H9 (cell line): ENCODE measurements at regions not wholly inside any gene's neighbourhood (a gene's known extent, or its start where the extent isn't known, plus 50 kb on each side); places are given as distances from the start of the nearest gene placed in this dataset.

Experiments
- DNase-seq: peaks from one replicate; pipeline ENCODE4 v3.0.0-alpha.2; 2017
- H2AFZ ChIP-seq: one replicate; pipeline ENCODE4 v1.6.1; 2013; ENCODE audit warnings: mild to moderate bottlenecking, low read length, control low read depth, moderate library complexity
- H2AK5ac ChIP-seq: 2 replicates; pipeline ENCODE4 v1.6.1; 2013; ENCODE audit warnings: low read length, control low read depth, mixed read lengths; ENCODE audit not compliant: insufficient read length
- H2BK120ac ChIP-seq: one replicate; pipeline ENCODE4 v1.6.1; 2013; ENCODE audit warnings: low read depth, mild to moderate bottlenecking, low read length, control low read depth, inconsistent platforms; ENCODE audit not compliant: poor library complexity, severe bottlenecking
- H2BK12ac ChIP-seq: 2 replicates; pipeline ENCODE4 v1.6.1; 2013; ENCODE audit warnings: low read length, control low read depth, mixed read lengths, low read depth; ENCODE audit not compliant: insufficient read length
- H2BK15ac ChIP-seq: 2 replicates; pipeline ENCODE4 v1.6.1; 2013; ENCODE audit warnings: low read depth, low read length, control low read depth
- H2BK20ac ChIP-seq: one replicate; pipeline ENCODE4 v1.6.1; 2013; ENCODE audit warnings: low read depth, mild to moderate bottlenecking, low read length, control low read depth, inconsistent platforms; ENCODE audit not compliant: poor library complexity, severe bottlenecking
- H2BK5ac ChIP-seq: 2 replicates; pipeline ENCODE4 v1.6.1; 2013; ENCODE audit warnings: low read length, control low read depth, mixed read lengths; ENCODE audit not compliant: insufficient read length
- H3K14ac ChIP-seq: 2 replicates; pipeline ENCODE4 v1.6.1; 2013; ENCODE audit warnings: low read length, control low read depth; ENCODE audit not compliant: insufficient read depth
- H3K18ac ChIP-seq: 2 replicates; pipeline ENCODE4 v1.6.1; 2013; ENCODE audit warnings: low read depth, mild to moderate bottlenecking, mixed read lengths, low read length, control low read depth; ENCODE audit not compliant: insufficient read length
- H3K23ac ChIP-seq: 2 replicates; pipeline ENCODE4 v1.6.1; 2013; ENCODE audit warnings: low read length, control low read depth, mixed read lengths, low read depth; ENCODE audit not compliant: insufficient read length
- H3K23me2 ChIP-seq: 2 replicates; pipeline ENCODE4 v1.6.1; 2013; ENCODE audit warnings: low read depth, mild to moderate bottlenecking, mixed read lengths, low read length, control low read depth; ENCODE audit not compliant: insufficient read length, poor library complexity, severe bottlenecking
- H3K27ac ChIP-seq: 2 replicates; pipeline ENCODE4 v1.5.1; 2013; ENCODE audit warnings: low read length, control low read depth, mixed read lengths, low read depth; ENCODE audit not compliant: insufficient read length
- H3K27me3 ChIP-seq: 2 replicates; pipeline ENCODE4 v1.6.1; 2013; ENCODE audit warnings: low read length, control low read depth, inconsistent platforms; ENCODE audit not compliant: insufficient read depth
- H3K4ac ChIP-seq: 2 replicates; pipeline ENCODE4 v1.6.1; 2013; ENCODE audit warnings: low read depth, mild to moderate bottlenecking, control low read depth, inconsistent platforms, low read length, moderate library complexity
- H3K4me1 ChIP-seq: 2 replicates; pipeline ENCODE4 v1.6.1; 2013; ENCODE audit warnings: low read length, control low read depth, inconsistent platforms; ENCODE audit not compliant: insufficient read depth
- H3K4me2 ChIP-seq: 2 replicates; pipeline ENCODE4 v1.6.1; 2013; ENCODE audit warnings: low read length, control low read depth, mixed read lengths; ENCODE audit not compliant: insufficient read length, insufficient read depth
- H3K56ac ChIP-seq: 2 replicates; pipeline ENCODE4 v1.6.1; 2013; ENCODE audit warnings: low read depth, mild to moderate bottlenecking, mixed read lengths, low read length, control low read depth; ENCODE audit not compliant: insufficient read length
- H3K79me1 ChIP-seq: 2 replicates; pipeline ENCODE4 v1.6.1; 2013; ENCODE audit warnings: low read depth, mild to moderate bottlenecking, moderate library complexity, low read length, control low read depth, inconsistent platforms; ENCODE audit not compliant: insufficient read depth, poor library complexity, severe bottlenecking
- H3K79me2 ChIP-seq: 2 replicates; pipeline ENCODE4 v1.6.1; 2013; ENCODE audit warnings: low read length, control low read depth, inconsistent platforms; ENCODE audit not compliant: insufficient read depth
- H3K9ac ChIP-seq: 2 replicates; pipeline ENCODE4 v1.6.1; 2013; ENCODE audit warnings: low read length, control low read depth, mixed read lengths; ENCODE audit not compliant: insufficient read length; ENCODE audit errors: extremely low read depth
- H3K9me3 ChIP-seq: one replicate; pipeline ENCODE4 v1.6.1; 2013; ENCODE audit warnings: low read depth, low read length, inconsistent platforms; ENCODE audit not compliant: control insufficient read depth
- H3T11ph ChIP-seq: one replicate; pipeline ENCODE4 v1.6.1; 2013; ENCODE audit warnings: mild to moderate bottlenecking, low read length, control low read depth, inconsistent platforms
- H4K20me1 ChIP-seq: one replicate; pipeline ENCODE4 v1.6.1; 2013; ENCODE audit not compliant: control insufficient read depth, insufficient read length, insufficient read depth
- H4K5ac ChIP-seq: 2 replicates; pipeline ENCODE4 v1.6.1; 2013; ENCODE audit warnings: low read depth, mild to moderate bottlenecking, mixed read lengths, low read length, control low read depth; ENCODE audit not compliant: insufficient read length
- H4K8ac ChIP-seq: replicated peaks from 2 replicates; pipeline ENCODE4 v1.6.1; 2013; ENCODE audit warnings: low read length, control low read depth, mixed read lengths, low read depth; ENCODE audit not compliant: insufficient read length
- H4K91ac ChIP-seq: 2 replicates; pipeline ENCODE4 v1.6.1; 2013; ENCODE audit warnings: low read depth, mild to moderate bottlenecking, moderate library complexity, mixed read lengths, low read length, control low read depth; ENCODE audit not compliant: insufficient read length
- H3K27ac Mint-ChIP-seq, 3 experiments: 2 replicates in 2 of 3; 3 replicates in 1 of 3; pipeline ENCODE4 v1.8.0; 2020 to 2021; ENCODE audit warnings: mixed read lengths in 3 of 3, mild to moderate bottlenecking in 1 of 3, moderate library complexity in 1 of 3
- H3K27me3 Mint-ChIP-seq: 2 replicates; pipeline ENCODE4 v1.8.0; 2021; ENCODE audit warnings: low read depth, mild to moderate bottlenecking, moderate library complexity, mixed read lengths
- H3K36me3 Mint-ChIP-seq, 3 experiments: 2 replicates in 2 of 3; 3 replicates in 1 of 3; pipeline ENCODE4 v1.8.0; 2020 to 2021; ENCODE audit warnings: low read depth in 3 of 3, mixed read lengths in 3 of 3; ENCODE audit not compliant: insufficient read depth in 1 of 3
- H3K4me1 Mint-ChIP-seq, 2 experiments: 2 replicates each; pipeline ENCODE4 v1.8.0; 2020; ENCODE audit warnings: mixed read lengths in 2 of 2
- H3K4me3 Mint-ChIP-seq, 2 experiments: 2 replicates in 1 of 2; 3 replicates in 1 of 2; pipeline ENCODE4 v1.8.0; 2020 to 2021; ENCODE audit warnings: mild to moderate bottlenecking in 2 of 2, mixed read lengths in 2 of 2, moderate library complexity in 1 of 2
- H3K9me3 Mint-ChIP-seq, 2 experiments: 2 replicates in 1 of 2; 3 replicates in 1 of 2; pipeline ENCODE4 v1.8.0; 2020; ENCODE audit warnings: mild to moderate bottlenecking in 2 of 2, mixed read lengths in 2 of 2, moderate library complexity in 1 of 2
- CTCF ChIP-seq: fragments of 200-600 bp; sonication (generic); conservative IDR thresholded peaks from 3 replicates; pipeline ENCODE4 v1.8.0; 2021; ENCODE audit warnings: antibody characterized with exemption, mild to moderate bottlenecking
- WGBS: extraction: QIAGEN DNeasy Blood & Tissue Kit; methylation state at CpG from one replicate; pipeline ENCODE4 v1.1.7; 2013; ENCODE audit warnings: missing lambda C conversion rate, low lambda C conversion rate, mixed read lengths; ENCODE audit not compliant: insufficient read length; ENCODE audit errors: extremely low coverage; 5-methylcytosine and 5-hydroxymethylcytosine counted together

GRCh38 chr4:22587253-22587652 is 71.4 kb upstream of the ADGRA3 start:
- Histone ChIP-seq H4K91ac (no peak overlapping the region), H3K18ac (no peak overlapping the region), H2BK12ac (no peak overlapping the region), H3K79me2 (no peaks in the 10 kb centered on the region), H2AFZ (no peak overlapping the region), H3K79me1 (no peaks in the 10 kb centered on the region), H3K23me2 (no peaks in the 10 kb centered on the region), H2BK20ac (no peak overlapping the region), H2BK120ac (no peak overlapping the region), H4K20me1 (no peaks in the 10 kb centered on the region), H3T11ph (no peak overlapping the region), H3K4me1 (no peaks in the 10 kb centered on the region), H3K27me3 (no peaks in the 10 kb centered on the region), H4K5ac (no peak overlapping the region), H3K14ac (no peak overlapping the region), H3K27ac (no peak overlapping the region), H3K9ac (no peak overlapping the region), H4K8ac (no peak overlapping the region), H2BK15ac (no peak overlapping the region), H2AK5ac (no peak overlapping the region), H2BK5ac (no peak overlapping the region), H3K23ac (no peak overlapping the region), H3K9me3 (no peaks in the 10 kb centered on the region), H3K4me2 (no peak overlapping the region), H3K56ac (no peak overlapping the region), H3K4ac (no peak overlapping the region)
- H3K4me3 Mint-ChIP-seq: no peak overlapping the region
- no peak overlapping the region for H3K27ac Mint-ChIP-seq
- H3K4me1 Mint-ChIP-seq: no peaks in the 10 kb centered on the region
- H3K9me3 Mint-ChIP-seq: no peaks in the 10 kb centered on the region
- no peak for TF ChIP-seq CTCF
- H3K36me3 Mint-ChIP-seq: no peaks in the 10 kb centered on the region
- no peak for DNase-seq
- H3K27me3 Mint-ChIP-seq: no peaks in the 10 kb centered on the region
- no CpG with 5 or more reads among the region's 7 CpGs for WGBS
